Effector memory CD4-positive, alpha-beta T cell (primary cell): ENCODE measurements at regions not wholly inside any gene's neighbourhood (a gene's known extent, or its start where the extent isn't known, plus 50 kb on each side); places are given as distances from the start of the nearest gene placed in this dataset.
"Not testable (repeated sequence)": the region's sequence is repeated elsewhere in the genome, so short reads cannot be mapped to it uniquely, and the experiment has no call there.

Experiments used
- DNase-seq, 3 donors: peaks; one replicate each; pipeline ENCODE4 v3.0.0-alpha.2; 2020
- H3K27ac ChIP-seq: 2 replicates; pipeline ENCODE4 v1.7.0; 2013; ENCODE audit warnings: mild to moderate bottlenecking, low read length, moderate library complexity; ENCODE audit not compliant: insufficient read depth, poor library complexity, severe bottlenecking
- H3K27me3 ChIP-seq: replicated peaks from 2 replicates; pipeline ENCODE4 v1.7.0; 2013; ENCODE audit warnings: mild to moderate bottlenecking, low read length; ENCODE audit not compliant: insufficient read depth, control insufficient read depth, poor library complexity, severe bottlenecking
- H3K36me3 ChIP-seq: 2 replicates; pipeline ENCODE4 v1.7.0; 2013; ENCODE audit warnings: mild to moderate bottlenecking, low read length, moderate library complexity; ENCODE audit not compliant: control insufficient read depth, insufficient read depth
- H3K4me1 ChIP-seq: 2 replicates; pipeline ENCODE4 v1.7.0; 2013; ENCODE audit warnings: low read length, mild to moderate bottlenecking; ENCODE audit not compliant: control insufficient read depth, insufficient read depth, poor library complexity, severe bottlenecking
- H3K4me3 ChIP-seq: 2 replicates; pipeline ENCODE4 v1.7.0; 2013; ENCODE audit warnings: low read length, low read depth, mild to moderate bottlenecking; ENCODE audit not compliant: insufficient read depth, poor library complexity, severe bottlenecking
- H3K9me3 ChIP-seq: 2 replicates; pipeline ENCODE4 v1.7.0; 2013; ENCODE audit warnings: mild to moderate bottlenecking, low read length, moderate library complexity; ENCODE audit not compliant: control insufficient read depth

DNA sequence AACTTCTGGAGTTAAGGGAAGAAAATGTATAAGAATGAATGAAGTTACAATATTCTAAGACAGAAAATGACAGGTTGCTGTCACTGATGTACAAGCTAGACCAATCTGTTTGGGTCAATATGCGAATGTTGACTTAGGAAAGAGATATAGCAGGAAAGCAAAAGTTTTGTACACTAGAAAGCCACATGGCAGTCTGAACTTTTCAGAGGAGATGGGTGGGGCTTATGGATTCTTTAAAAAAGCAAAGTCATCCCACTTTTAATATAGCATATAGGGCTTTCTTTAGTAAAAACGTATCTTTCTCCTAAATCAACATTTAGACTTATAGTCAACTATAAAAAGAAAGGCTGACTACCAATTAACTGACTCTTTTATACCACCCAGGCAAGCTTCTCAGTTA lies 381.2 kb downstream of the PTPRC start:
- H3K4me1 ChIP-seq, result no peaks in the 10 kb centered on the region
- no peak for DNase-seq
- no peak overlapping the region for H3K27ac ChIP-seq
- no peaks in the 10 kb centered on the region for H3K36me3 ChIP-seq
- H3K4me3 ChIP-seq, result no peak overlapping the region
- H3K27me3 ChIP-seq, result no peaks in the 10 kb centered on the region
- no peaks in the 10 kb centered on the region for H3K9me3 ChIP-seq

DNA sequence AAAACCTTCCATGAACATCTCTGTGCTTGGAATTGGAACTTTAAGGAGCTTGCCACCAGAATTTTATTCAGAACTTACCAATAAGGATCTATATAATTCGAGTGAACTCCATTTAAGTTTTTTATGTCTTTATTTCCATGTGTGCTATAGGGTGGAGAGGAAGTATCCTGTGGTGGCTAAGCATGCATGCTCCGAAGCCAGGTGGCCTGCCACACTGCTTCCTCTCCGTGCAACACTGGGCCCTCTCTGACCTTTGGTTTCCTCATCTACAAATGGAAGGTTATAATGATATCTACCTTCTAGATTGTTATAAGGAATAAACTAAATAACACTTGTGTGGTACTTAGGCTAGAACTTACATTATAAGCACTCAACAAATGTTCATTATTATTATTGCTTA lies 382.1 kb downstream of the PTPRC start:
- no peaks in the 10 kb centered on the region for H3K36me3 ChIP-seq

DNA sequence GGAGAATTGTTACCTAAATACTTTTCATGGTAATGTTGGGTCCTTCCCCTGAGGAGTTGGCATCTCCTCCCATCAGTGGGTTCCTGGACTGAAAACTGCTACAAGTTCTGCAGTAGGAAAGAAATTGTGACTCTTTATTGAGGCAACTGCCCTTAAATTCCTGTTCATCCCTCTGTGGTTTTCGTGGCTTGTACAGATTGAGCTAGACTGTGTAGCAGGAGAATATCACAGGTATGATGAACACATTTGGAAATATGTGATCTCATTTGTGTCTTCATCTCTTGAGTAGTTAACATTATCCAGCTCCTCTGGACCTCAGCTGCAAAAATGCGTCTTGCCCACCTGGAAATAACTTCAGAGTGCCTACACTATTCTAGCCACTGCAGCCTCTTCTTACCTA lies 390.6 kb downstream of the PTPRC start:
- H3K4me3 ChIP-seq, result no peak overlapping the region
- no peaks in the 10 kb centered on the region for H3K27me3 ChIP-seq
- no peak for DNase-seq
- no peaks in the 10 kb centered on the region for H3K9me3 ChIP-seq
- no peaks in the 10 kb centered on the region for H3K36me3 ChIP-seq
- no peaks in the 10 kb centered on the region for H3K4me1 ChIP-seq
- H3K27ac ChIP-seq, result no peak overlapping the region

More for the DNA sequence above, 382.1 kb downstream of the PTPRC start:
- no peak overlapping the region for H3K27ac ChIP-seq
- H3K4me3 ChIP-seq, result no peak overlapping the region
- H3K9me3 ChIP-seq, result no peaks in the 10 kb centered on the region
- no peaks in the 10 kb centered on the region for H3K4me1 ChIP-seq
- DNase-seq, result no peak
- no peaks in the 10 kb centered on the region for H3K27me3 ChIP-seq

- Histone ChIP-seq H3K9me3 (no peaks in the 10 kb centered on the region), H3K27me3 (no peaks in the 10 kb centered on the region), H3K27ac (no peak overlapping the region), H3K4me1 (no peaks in the 10 kb centered on the region), H3K4me3 (no peak overlapping the region), H3K36me3 (no peaks in the 10 kb centered on the region)
- DNase-seq, result no peak
Observed at GRCh38 chr1:199029855-199030254, 391.0 kb downstream of the PTPRC start.

- not testable (repeated sequence) for H3K9me3 ChIP-seq, H3K27me3 ChIP-seq, H3K4me1 ChIP-seq, H3K4me3 ChIP-seq, H3K27ac ChIP-seq, H3K36me3 ChIP-seq, DNase-seq
Observed at GRCh38 chr1:199030541-199030940, 391.7 kb downstream of the PTPRC start.

GRCh38 chr1:199031170-199031569 lies 392.3 kb downstream of the PTPRC start:
- H3K4me1 ChIP-seq, DNase-seq, H3K27me3 ChIP-seq: not testable (repeated sequence)

DNA sequence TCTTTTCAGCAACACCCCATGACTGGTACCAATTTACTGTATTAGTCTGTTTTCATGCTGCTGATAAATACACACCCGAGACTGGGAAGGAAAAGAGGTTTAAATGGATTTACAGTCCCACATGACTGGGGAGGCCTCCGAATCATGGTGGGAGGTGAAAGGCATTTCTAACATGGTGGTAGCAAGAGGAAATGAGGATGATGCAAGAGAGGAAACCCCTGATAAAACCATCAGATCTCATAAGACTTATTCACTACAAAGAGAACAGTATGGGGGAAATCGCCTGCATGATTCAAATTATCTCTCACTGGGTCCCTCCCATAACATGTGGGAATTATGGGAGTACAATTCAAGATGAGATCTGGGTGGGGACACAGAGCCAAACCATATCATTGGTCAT lies 393.6 kb downstream of the PTPRC start:
- H3K27ac ChIP-seq, result not testable (repeated sequence)

More at GRCh38 chr1:199031170-199031569, 392.3 kb downstream of the PTPRC start:
- not testable (repeated sequence) for H3K4me3 ChIP-seq, H3K9me3 ChIP-seq, H3K27ac ChIP-seq, H3K36me3 ChIP-seq

GRCh38 chr1:199033661-199034060 lies 394.8 kb downstream of the PTPRC start:
- Histone ChIP-seq H3K4me3 (no peak overlapping the region), H3K36me3 (no peaks in the 10 kb centered on the region), H3K27me3 (no peaks in the 10 kb centered on the region), H3K9me3 (no peaks in the 10 kb centered on the region), H3K4me1 (no peaks in the 10 kb centered on the region), H3K27ac (no peak overlapping the region)
- no peak for DNase-seq

More for the DNA sequence above, 393.6 kb downstream of the PTPRC start:
- not testable (repeated sequence) for H3K4me1 ChIP-seq, H3K4me3 ChIP-seq, DNase-seq, H3K27me3 ChIP-seq, H3K36me3 ChIP-seq, H3K9me3 ChIP-seq

- H3K9me3 ChIP-seq, result no peaks in the 10 kb centered on the region
- no peaks in the 10 kb centered on the region for H3K36me3 ChIP-seq
- no peak overlapping the region for H3K27ac ChIP-seq
- H3K4me3 ChIP-seq, result no peak overlapping the region
- H3K4me1 ChIP-seq, result peaks cover 3% of the 10 kb centered on the region
- H3K27me3 ChIP-seq, result no peaks in the 10 kb centered on the region
- DNase-seq, result no peak
Observed at GRCh38 chr1:199038156-199038555, 399.3 kb downstream of the PTPRC start.

DNA sequence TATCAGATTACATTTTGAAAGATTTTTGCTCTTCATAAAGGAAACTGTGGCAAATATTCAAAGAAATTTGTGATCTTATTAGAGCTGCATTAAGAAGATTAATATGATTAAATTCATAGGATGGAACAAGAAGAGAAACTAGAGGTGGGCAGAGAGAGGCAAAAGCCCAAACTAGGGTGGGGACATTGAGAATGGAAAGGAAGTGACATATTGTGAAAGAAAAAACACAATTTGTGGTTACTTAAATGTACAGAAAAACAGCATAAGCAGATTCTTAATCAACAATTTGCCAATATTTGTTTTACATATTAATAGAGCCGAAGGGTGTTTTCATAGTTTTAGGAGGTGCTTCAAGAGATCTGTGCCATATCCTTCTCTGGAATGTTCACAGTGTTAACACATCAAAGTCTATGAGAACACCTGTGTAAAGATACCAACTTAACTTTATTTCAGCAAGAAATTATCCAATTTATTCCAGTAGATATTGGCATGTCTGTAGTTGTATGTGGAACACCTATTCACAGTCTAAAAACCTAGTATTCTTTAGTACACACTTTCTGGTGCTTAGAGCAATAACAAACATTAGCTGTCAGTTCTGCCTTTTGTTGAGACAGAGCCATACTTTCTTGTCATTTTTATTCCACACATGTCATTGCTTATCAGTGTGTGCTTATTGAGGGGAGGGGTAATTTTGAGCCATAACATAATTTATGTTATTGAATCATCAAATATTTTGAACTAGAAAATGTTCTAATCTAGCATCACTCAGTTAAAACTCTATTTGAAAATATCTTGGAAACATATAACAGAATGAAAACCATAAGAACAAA lies 401.5 kb downstream of the PTPRC start:
- no peak overlapping the region for H3K27ac ChIP-seq
- no peak overlapping the region for H3K4me3 ChIP-seq
- H3K4me1 ChIP-seq, result peaks cover 3% of the 10 kb centered on the region
- H3K27me3 ChIP-seq, result no peaks in the 10 kb centered on the region
- no peaks in the 10 kb centered on the region for H3K36me3 ChIP-seq
- no peaks in the 10 kb centered on the region for H3K9me3 ChIP-seq
- no peak for DNase-seq
